ENCODE measurements at regions not wholly inside any gene's neighbourhood (a gene's known extent, or its start where the extent isn't known, plus 50 kb on each side); places are given as distances from the start of the nearest gene placed in this dataset.
"Not testable (repeated sequence)": the region's sequence is repeated elsewhere in the genome, so short reads cannot be mapped to it uniquely, and the experiment has no call there.

DNA sequence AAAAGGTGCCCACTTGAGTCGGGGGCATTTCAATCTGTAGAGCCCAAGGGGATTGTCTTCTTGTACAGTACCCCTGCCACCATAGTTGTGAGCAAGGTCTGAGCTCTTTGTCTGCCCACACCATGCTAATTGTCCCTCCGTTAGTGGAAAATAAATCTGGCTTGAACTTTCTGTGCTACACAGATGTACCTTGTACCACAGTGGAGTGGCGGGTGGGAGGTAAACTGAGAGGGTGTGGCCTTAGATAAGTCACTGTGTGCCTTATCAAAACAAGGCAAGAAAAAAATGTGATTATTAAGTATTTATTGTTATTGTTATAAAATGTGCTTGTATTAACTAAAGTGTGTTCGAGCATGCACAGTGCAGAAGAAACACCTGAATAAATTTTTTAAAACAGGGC, 242.9 kb upstream of the C2CD4B start:
- no peak for DNase-seq (ENCODE audit: low read depth in 2 of 2)

DNA sequence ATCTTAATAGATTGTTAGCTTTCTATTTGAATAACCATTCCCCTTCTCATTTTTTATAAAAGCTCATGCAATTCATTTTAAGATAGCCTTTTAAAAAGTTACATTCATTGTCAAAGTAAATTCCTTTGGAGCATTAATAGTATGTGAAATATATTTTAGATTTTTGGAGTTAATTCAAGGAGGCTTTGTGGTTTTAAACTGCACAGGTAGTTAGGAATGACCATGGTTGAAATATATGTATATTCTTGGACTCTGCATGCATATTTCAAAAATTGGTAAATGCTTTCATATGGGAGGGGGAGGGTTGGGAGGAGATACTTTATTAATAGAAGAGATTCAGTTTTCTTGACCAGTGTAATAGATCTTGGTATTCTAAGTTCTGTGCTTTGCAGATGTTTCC, 244.4 kb upstream of the C2CD4B start:
- DNase-seq (ENCODE audit: low read depth in 2 of 2) = no peak

DNA sequence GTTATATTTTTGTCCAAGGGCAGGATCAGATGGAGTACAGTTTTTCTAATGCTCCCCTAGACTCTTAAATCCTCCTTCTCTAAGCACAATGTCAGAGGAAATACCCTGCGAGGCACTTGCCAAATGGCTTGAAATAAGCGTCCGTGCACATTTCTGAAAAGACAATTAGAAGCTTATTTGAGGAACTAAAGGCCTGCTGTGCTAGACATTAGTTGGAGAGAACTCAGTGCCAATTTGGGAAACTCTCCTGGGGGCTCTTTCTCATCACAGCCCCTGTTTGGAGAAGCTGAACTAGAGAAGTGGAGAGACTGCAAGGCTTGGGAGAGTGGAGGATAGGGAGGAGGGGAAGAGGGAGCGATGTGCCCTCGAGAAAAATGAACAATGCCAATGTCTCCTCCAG, 247.6 kb upstream of the C2CD4B start:
- DNase-seq (ENCODE audit: low read depth in 2 of 2) = no peak

DNA sequence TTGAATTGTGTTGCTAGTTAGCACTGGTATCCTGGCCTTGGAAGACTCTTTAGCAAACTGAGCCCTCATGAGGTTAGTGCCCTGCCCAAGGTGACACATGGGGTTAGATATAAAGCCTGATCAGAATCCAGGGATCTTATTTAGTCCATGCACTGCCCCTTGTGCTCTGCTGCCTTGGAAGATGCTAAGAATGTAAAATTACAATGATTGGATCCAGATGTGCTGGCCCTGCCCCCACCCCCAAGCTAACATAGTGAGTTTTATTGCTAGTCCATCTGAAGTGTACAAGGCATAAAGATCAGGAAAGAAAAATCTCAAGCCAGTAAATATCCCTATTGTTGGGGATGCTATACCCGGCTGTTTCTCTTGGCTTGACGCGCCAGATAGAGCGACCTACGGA, 248.1 kb upstream of the C2CD4B start:
- DNase-seq (ENCODE audit: low read depth in 2 of 2) = no peak

DNA sequence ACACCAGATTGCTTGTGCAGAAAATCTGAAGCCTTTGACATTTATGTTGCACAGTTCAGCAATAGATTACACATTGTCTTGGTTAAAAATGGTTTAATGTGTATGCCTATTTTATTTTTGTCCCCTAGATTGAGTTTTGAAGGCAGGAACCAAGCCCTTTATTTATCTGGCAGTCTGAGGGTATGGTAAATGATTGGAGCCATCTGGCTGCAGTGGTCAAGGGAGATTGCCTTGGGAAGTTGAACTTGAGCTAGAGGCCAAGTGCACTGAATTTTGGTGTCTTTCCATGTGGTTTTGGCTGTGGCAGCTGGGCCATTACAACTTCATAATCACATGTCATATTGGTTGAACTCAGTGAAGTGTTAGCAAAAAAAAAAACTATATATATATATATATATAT, 248.7 kb upstream of the C2CD4B start:
- no peak for DNase-seq (ENCODE audit: low read depth in 2 of 2)

DNA sequence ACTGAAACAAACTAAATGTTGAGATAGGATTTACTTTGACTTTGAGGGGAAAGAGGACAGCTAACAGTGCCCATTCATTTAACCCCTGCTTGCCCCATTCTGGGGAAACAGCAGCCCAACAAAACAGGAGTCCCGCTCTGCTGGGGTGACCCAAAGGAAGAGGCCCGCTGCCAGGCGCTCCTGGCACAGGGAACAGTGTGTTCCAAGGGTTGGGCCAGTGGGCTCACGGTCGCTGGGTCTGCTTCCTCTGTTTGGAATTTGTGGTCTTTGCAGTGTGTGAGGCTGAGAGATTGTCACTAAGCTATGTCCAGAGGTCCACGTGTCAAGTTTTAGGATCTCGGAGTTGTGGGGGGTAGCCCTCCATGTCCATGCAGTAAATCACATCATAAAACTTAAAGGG, 250.4 kb upstream of the C2CD4B start:
- DNase-seq (ENCODE audit: low read depth in 2 of 2) = no peak

DNA sequence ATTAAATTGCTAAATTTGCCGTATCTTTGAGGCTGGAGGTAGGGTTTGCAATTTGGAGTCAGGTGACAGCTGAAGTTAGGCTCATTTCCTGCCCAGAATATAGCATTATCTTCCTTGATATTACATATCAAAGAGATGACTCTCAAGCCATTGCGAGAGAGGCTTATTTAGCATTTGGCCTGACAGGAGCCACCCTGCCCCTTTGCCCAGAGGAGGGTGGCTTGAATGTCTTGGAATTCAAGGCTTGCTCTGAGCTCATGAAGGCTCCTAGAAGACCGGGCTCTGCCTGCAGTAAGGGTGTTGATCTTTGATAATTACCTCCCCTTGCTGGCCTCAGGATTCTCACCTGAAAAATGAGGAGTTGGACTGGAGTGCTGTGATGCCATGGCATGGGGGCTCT, 251.4 kb upstream of the C2CD4B start:
- no peak for DNase-seq (ENCODE audit: low read depth in 2 of 2)

DNA sequence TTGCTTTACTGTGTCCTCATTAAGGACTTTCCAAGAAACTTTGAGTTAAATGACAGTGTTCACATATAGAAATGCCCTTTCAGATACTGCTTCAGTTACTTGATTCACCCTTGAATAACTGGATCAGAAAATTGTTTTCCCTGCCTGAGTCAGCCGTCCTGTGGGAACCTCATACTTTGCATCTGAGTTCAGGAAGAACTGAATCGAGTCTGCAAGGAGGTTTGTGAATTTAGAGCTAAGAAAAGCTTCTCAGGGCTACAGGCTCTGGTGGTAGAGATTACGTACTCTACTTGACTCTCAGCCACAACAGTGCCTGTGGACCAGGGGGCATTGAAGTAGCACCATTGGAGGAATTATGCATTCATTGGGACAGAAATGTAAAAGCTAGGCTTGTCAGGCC, 252.4 kb upstream of the C2CD4B start:
- DNase-seq (ENCODE audit: low read depth in 2 of 2) = no peak

DNA sequence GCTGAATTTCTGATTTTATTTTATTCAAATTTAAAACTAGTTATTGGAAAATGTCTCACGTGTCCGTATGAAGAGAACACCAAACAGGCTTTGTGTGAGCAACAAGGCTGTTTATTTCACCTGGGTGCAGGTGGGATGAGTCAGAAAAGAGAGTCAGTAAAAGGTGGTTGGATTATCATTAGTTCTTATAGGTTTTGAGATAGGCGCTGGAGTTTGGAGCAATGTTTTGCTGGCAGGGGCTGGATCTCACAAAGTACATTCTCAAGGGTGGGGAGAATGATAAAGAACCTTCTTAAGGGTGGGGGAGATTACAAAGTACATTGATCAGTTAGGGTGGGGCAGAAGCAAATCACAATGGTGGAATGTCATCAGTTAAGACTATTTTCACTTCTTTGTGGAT, 253.4 kb upstream of the C2CD4B start:
- not testable (repeated sequence) for DNase-seq (ENCODE audit: low read depth in 2 of 2)

DNA sequence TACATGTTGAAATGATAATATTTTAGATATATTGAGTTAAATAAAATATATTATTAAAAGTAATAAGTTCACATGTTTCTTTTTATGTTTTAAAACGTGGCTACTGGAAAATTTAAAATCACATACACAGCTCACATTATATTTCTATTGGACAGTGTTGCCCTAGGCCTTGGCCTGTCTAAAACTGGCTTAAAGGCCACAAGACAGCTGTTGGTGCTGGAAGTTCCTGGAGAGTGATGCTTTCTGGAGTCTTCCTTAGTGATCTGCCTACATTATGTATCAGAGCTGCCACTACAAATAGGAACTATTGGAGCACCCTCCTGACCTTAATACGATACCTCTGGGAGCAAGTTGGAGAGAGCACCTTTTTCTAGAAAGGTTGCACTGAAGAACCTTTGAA, 254.1 kb upstream of the C2CD4B start:
- no peak for DNase-seq (ENCODE audit: low read depth in 2 of 2)

DNA sequence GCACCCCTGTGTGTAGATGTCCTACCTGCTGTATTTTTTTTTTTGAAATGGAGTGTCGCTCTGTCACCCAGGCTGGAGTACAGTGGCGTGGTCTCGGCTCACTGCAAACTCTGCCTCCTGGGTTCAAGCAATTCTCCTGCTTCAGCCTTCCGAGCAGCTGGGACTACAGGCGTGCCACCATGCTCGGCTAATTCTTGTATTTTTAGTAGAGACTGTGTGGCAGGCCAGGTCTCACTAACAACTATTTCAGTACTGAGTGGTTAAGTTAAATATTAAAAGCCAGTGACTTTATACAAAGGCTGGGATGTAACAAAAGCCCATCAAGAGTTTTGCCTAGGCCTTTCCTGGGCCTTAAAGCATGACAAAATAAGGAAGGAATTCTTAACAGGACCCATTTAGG, 255.3 kb upstream of the C2CD4B start:
- DNase-seq (ENCODE audit: low read depth in 2 of 2) = not testable (repeated sequence)

DNA sequence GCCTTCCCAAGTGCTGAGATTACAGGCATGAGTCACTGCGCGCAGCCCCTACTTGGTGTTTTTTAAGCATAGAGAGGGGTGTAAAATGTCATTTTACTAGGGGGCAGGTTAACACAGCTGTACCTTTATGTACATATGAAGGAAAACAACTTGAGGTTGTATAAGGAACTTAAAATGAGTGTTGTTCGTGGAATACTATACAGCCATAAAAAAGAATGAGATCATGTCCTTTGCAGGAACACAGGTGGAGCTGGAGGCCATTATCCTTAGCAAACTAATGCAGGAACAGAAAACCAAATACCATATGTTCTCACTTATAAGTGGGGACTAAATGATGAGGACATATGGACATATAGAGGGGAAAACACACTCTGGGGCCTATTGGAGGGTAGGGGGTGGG, 256.2 kb upstream of the C2CD4B start:
- DNase-seq (ENCODE audit: low read depth in 2 of 2) = no peak

DNA sequence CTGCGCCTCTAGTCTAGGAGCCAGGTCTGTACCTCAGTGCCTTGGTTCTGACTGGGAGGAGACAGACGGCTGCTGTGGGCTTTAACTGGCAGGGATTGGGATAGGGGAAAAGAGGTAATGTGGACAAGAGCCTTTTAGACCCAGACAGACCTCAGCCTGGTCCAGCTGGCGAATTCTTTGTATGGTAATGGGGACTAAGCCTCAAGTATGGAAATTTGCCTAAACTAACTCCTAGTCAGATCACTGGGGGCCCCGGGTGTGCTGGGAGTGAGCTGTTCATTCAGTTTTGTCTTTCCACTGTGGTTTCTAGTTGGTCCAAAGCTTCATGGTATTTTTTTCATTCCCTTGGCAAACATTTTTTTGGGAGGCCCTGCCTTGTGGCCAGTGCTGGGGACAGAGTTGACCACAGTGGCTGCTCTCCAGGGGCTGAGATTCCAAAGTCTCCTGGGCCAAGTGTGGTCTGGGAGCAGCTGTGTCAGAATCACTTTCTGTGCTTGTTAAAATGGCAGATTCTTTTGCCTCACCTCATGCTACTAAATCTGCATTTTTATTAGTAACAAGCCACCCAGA, 261.4 kb upstream of the C2CD4B start:
- DNase-seq (ENCODE audit: low read depth in 2 of 2) = no peak

DNA sequence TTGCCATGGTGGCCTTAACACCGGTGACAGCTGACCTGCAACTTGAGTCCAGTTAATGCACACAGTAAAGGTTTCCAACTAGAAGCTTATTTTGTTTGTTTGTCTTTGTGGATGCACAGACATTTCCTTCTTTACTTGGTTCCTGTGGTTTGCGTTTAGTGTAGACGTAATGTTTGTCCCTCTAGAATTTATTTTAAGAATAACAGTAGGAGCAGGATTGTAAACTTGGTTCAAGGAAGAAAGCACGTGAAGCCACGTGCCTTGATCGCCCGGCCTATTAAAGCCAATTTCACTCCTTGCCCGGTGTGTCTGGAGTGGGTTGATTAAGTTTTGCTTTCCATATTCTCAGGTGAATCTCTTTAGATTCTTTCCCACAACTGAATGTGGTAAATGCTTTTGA, 263.2 kb upstream of the C2CD4B start:
- no peak for DNase-seq (ENCODE audit: low read depth in 2 of 2)

DNA sequence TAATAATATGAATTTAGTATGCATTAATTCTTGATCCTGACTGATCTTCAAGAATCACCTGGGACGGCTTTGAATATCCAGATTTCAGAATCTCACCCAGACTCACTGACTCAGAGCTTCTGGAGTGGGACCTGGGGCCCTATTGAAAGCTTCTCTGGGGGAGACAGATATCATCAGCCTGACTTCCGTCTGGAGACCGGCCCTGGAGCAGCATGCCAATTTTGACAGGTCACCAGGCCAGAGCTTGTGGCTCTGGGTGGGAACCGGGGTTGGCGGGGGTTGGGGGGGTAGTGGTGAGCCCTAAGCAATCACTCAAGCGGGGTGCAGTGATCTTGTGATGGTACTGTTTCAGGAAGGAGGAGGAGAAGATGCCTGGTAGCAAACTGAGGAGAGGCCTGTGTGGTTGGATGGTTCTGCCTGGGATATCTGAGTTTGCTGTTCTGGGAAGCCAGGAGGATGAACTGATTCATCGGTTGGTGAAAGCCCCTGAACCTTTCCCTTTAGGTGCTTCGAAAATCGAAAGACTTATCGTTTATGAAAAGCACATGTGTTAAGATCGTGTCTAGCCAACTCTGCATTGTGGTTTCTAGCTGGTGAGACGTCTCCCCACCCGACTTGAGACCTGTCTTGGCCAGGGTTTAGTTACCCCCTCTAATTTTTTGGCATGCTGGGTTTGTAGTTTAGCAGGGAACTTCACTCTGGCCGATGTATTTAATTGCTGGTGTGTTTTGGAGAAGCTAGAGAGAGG, 263.9 kb upstream of the C2CD4B start:
- DNase-seq (ENCODE audit: low read depth in 2 of 2) = no peak

DNA sequence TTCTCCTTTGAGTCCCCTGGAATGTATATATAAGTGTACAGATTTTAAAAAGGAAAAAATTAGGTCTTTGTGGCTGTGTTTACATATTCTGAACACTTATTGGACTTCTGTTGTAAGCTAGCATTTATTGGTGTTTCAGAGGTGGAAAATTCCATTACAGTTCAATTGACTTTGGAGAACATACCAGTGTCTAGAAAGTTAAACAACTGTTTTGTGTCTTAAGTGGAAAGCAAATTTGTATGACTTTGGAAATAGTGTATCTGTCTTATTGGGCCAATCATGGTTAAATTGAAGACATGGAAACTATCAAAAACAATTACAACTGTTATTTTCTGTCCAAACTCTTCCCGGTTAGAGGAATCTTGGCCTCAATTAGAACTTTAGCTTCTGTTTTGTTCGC, 265.0 kb upstream of the C2CD4B start:
- DNase-seq (ENCODE audit: low read depth in 2 of 2) = no peak

DNA sequence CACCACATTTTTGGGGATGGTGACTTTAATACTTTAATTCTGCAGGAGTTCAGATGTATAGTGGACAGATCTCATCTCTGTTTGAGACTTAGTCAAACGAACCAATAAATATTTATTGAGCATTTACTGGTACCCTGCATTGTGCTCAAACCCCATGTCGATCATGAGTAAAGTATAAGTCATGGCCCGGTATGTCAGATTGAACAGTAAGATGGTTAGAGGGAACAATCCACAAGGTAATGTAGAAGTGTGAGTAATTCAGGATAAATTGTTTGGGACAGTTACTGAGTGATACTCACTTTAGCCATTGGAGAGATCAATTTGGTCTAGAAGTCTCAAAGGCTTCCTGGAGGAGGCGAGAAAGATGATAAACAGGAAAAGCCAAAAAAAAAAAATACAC, 265.5 kb upstream of the C2CD4B start:
- no peak for DNase-seq (ENCODE audit: low read depth in 2 of 2)

DNA sequence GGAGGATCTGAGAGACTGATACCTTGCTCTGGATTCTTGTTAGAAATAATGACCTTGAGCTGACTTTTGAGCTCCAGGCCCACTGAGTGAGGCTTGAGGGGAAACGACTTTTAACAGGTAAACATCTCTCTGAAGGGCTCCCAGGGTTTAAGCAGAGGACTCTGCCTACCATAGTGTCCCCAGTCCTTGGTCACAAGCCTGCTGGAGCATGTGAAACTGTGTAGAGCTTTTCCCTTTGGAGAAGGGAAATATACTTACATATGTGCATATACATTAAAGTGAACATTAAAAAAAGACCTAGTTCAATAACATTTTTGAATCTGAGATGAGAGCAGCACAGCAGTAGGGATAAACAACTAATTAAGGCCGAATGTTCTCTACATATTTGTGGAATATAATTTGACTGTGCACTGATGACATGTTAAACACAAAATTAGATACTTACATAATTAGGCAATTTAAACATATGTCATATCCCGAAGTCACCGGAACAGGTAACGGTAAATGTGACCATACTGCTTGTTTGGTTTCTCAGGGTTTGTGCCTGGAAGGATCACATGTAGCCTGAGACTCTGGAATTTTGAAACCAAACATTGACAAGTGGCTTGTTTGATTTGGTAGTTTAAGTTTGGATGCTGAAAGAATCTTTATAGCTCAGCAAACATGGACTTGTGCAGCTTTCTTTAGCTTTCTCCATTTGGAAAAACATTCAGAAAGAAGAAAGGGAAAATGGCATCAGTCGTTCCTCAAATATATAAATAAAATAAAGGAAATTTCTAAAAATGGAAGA, 266.1 kb upstream of the C2CD4B start:
- no peak for DNase-seq (ENCODE audit: low read depth in 2 of 2)

DNA sequence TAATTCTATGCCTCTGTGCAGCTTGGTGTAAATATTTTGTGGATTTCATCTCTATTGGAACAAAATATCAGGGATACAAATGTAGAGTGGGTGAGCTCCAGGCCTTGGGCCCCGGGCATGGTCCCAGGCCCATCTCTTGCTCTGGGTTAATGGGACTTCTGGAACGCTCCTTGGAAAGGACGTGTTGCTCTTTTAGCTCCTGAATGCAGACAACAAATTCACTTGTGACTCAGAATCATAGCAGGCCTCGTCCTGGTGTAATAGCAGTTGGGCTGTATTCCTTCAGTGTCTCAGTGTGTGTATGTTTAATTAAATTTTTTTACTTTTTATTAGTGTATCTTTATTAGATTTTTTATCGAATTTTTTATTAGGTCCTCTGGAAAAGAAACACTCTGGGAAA, 266.7 kb upstream of the C2CD4B start:
- DNase-seq (ENCODE audit: low read depth in 2 of 2) = no peak

DNA sequence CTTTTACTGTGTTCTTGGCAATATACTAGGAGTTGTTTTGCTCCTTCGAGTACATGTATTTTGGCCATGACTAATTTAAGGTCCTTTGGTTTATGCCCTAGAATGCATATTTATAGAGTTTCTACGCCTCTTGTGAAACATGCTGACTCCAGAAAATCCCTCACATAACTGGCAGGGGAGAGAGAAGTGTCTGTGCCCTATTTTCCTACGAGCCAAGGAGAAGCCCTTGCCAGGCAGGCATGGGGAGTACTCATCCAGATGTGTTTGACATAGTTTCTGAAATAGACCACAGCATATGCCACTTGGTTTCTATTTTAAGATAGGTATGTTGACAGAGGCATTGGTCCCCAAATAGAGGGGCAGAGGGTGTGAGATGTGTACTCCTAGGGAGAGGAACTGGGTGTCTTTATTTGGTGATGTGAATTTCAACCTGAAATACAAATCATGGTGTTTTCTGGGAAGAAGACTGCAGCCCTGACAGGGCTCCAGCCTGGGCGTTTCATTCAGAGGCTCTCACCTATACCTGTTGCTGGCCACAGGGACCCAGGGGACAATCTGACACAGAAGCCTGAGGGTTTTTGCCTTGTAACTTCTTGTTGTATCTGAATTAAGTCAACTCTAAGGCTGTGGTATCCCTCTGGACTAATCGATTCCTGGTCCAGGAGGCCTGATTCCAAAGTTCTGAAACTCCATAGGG, 267.8 kb upstream of the C2CD4B start:
- no peak for DNase-seq (ENCODE audit: low read depth in 2 of 2)

DNA sequence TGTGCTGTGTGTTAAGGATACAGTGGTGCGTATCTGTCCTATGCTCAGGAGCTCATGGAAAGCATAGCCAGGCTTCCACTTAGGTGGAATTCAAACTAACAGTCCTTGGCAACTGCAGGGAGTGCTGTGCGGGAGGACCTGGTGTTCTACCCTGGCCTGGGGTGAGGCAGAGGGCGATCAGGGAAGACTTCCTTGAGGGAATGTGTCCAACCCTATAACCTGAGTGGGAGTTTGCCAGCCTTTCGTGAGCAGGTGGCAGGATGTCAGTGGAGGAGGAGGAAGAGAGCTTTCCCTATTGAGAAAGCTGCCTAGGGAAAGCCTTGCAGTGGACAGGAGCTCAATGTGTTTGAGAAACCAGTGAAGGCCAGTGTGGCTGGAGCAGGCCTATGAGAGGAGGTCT, 271.1 kb upstream of the C2CD4B start:
- no peak for DNase-seq (ENCODE audit: low read depth in 2 of 2)

DNA sequence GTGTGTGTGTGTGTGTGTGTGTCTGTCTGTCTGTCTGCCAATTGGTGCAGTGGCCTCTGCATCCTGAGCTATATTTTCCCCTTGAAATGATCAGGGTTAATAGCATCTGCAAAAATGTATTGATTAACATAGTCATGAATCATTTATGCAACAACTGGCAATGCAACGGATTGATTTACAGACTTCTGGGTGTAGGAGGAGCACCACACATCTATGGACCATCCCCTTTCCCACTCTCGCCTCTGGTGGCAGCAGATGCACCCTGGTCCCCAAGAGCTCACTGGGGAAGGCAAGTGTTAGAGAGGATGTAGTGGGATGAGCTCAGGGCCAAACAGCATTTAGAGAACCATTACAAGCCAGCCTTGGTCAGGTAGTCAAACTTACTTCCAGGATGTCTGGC, 272.7 kb upstream of the C2CD4B start:
- no peak for DNase-seq (ENCODE audit: low read depth in 2 of 2)
